Activated naive CD4-positive, alpha-beta T cell treated with anti-CD3 and anti-CD28 coated beads, Interleukin-2, amount 50 U/mL, for 72 hours (primary cell): ENCODE measurements at regions not wholly inside any gene's neighbourhood (a gene's known extent, or its start where the extent isn't known, plus 50 kb on each side); places are given as distances from the start of the nearest gene placed in this dataset.

Source experiments
- ATAC-seq, 2 donors: fragments of 150-1000 bp; cut with Tn5 transposase; 2 replicates each; pipeline ENCODE4 v1.10.0; 2021; ENCODE audit warnings: mild to moderate bottlenecking in 2 of 2, moderate library complexity in 2 of 2
- DNase-seq, 2 donors: peaks; one replicate each; pipeline ENCODE4 v3.0.0; 2021 to 2022; ENCODE audit warnings: low spot score in 2 of 2
- H3K27ac Mint-ChIP-seq, 2 donors: one replicate each; pipeline ENCODE4 v1.8.0; 2022; ENCODE audit warnings: mild to moderate bottlenecking in 2 of 2, mixed read lengths in 2 of 2
- H3K36me3 Mint-ChIP-seq, 2 donors: one replicate each; pipeline ENCODE4 v1.8.0; 2022; ENCODE audit warnings: mixed read lengths in 2 of 2
- H3K9me3 Mint-ChIP-seq, 2 donors: one replicate each; pipeline ENCODE4 v1.8.0; 2022; ENCODE audit warnings: mixed read lengths in 2 of 2

- no peak overlapping the region for H3K27ac Mint-ChIP-seq
- no peak for DNase-seq
- peaks cover 4 to 8% of the 10 kb centered on the region in 2 donors for H3K9me3 Mint-ChIP-seq
- H3K36me3 Mint-ChIP-seq: no peaks in the 10 kb centered on the region
- no peak for ATAC-seq
Measured at GRCh38 chr1:82329226-82329625, 528.5 kb downstream of the ADGRL2 start.

GRCh38 chr1:82323144-82323841, 522.6 kb downstream of the ADGRL2 start:
- DNase-seq (no peak), ATAC-seq (no peak)
- Mint-ChIP-seq H3K9me3 (no peaks in the 10 kb centered on the region), H3K36me3 (no peaks in the 10 kb centered on the region), H3K27ac (no peak overlapping the region)

GRCh38 chr1:82321794-82322193, 521.1 kb downstream of the ADGRL2 start:
- DNase-seq (no peak), ATAC-seq (no peak)
- Mint-ChIP-seq H3K9me3 (no peaks in the 10 kb centered on the region), H3K36me3 (no peaks in the 10 kb centered on the region), H3K27ac (no peak overlapping the region)

GRCh38 chr1:82319546-82319945, 518.8 kb downstream of the ADGRL2 start:
- peaks cover 0 to under 1% of the 10 kb centered on the region in 2 donors for H3K36me3 Mint-ChIP-seq
- no peak for ATAC-seq
- DNase-seq: no peak
- no peaks in the 10 kb centered on the region for H3K9me3 Mint-ChIP-seq
- H3K27ac Mint-ChIP-seq: no peak overlapping the region

- ATAC-seq (no peak), DNase-seq (no peak)
- Mint-ChIP-seq H3K27ac (no peak overlapping the region), H3K36me3 (peaks cover 0 to 4% of the 10 kb centered on the region in 2 donors), H3K9me3 (no peaks in the 10 kb centered on the region)
Measured at GRCh38 chr1:82318921-82319320, 518.2 kb downstream of the ADGRL2 start.

GRCh38 chr1:82318265-82318664, 517.5 kb downstream of the ADGRL2 start:
- H3K9me3 Mint-ChIP-seq: no peaks in the 10 kb centered on the region
- H3K36me3 Mint-ChIP-seq: peaks cover 0 to 4% of the 10 kb centered on the region in 2 donors
- no peak overlapping the region for H3K27ac Mint-ChIP-seq
- DNase-seq: no peak
- no peak for ATAC-seq

- Mint-ChIP-seq H3K27ac (no peak overlapping the region), H3K9me3 (no peaks in the 10 kb centered on the region), H3K36me3 (peaks cover 0 to 4% of the 10 kb centered on the region in 2 donors)
- DNase-seq (no peak), ATAC-seq (no peak)
Measured at GRCh38 chr1:82317671-82318070, 516.9 kb downstream of the ADGRL2 start.

- H3K9me3 Mint-ChIP-seq: peaks cover 0 to 9% of the 10 kb centered on the region in 2 donors
- ATAC-seq (no peak), DNase-seq (no peak)
- H3K27ac Mint-ChIP-seq: no peak overlapping the region
- no peaks in the 10 kb centered on the region for H3K36me3 Mint-ChIP-seq
Measured at GRCh38 chr1:82299656-82300055, 498.9 kb downstream of the ADGRL2 start.

GRCh38 chr1:82299056-82299455, 498.3 kb downstream of the ADGRL2 start:
- no peak for DNase-seq
- Mint-ChIP-seq H3K36me3 (no peaks in the 10 kb centered on the region), H3K9me3 (peaks cover 0 to 12% of the 10 kb centered on the region in 2 donors), H3K27ac (no peak overlapping the region)
- no peak for ATAC-seq

- Mint-ChIP-seq H3K9me3 (peaks cover 0 to 9% of the 10 kb centered on the region in 2 donors), H3K36me3 (no peaks in the 10 kb centered on the region), H3K27ac (no peak overlapping the region)
- ATAC-seq (no peak), DNase-seq (no peak)
Measured at GRCh38 chr1:82297139-82297896, 496.6 kb downstream of the ADGRL2 start.

- Mint-ChIP-seq H3K9me3 (peaks cover 0 to 3% of the 10 kb centered on the region in 2 donors), H3K36me3 (no peaks in the 10 kb centered on the region)
- no peak for ATAC-seq
Measured at GRCh38 chr1:82287556-82287955, 486.8 kb downstream of the ADGRL2 start.

GRCh38 chr1:82284213-82284612, 483.5 kb downstream of the ADGRL2 start:
- ATAC-seq (no peak), DNase-seq (no peak)
- peaks cover 0 to 3% of the 10 kb centered on the region in 2 donors for H3K9me3 Mint-ChIP-seq

More at GRCh38 chr1:82287556-82287955, 486.8 kb downstream of the ADGRL2 start:
- DNase-seq: no peak
- H3K27ac Mint-ChIP-seq: no peak overlapping the region

GRCh38 chr1:82279241-82279640, 478.5 kb downstream of the ADGRL2 start:
- DNase-seq (no peak), ATAC-seq (peak in 1 of 2 donors; percentile 26)
- Mint-ChIP-seq H3K27ac (no peak overlapping the region), H3K9me3 (peaks cover 0 to 3% of the 10 kb centered on the region in 2 donors), H3K36me3 (no peaks in the 10 kb centered on the region)

More at GRCh38 chr1:82284213-82284612, 483.5 kb downstream of the ADGRL2 start:
- no peak overlapping the region for H3K27ac Mint-ChIP-seq
- H3K36me3 Mint-ChIP-seq: no peaks in the 10 kb centered on the region

GRCh38 chr1:82273816-82274215, 473.1 kb downstream of the ADGRL2 start:
- DNase-seq: no peak
- no peaks in the 10 kb centered on the region for H3K36me3 Mint-ChIP-seq
- H3K9me3 Mint-ChIP-seq: no peaks in the 10 kb centered on the region
- no peak for ATAC-seq
- no peak overlapping the region for H3K27ac Mint-ChIP-seq

GRCh38 chr1:82269431-82269830, 468.7 kb downstream of the ADGRL2 start:
- ATAC-seq: no peak
- Mint-ChIP-seq H3K9me3 (peaks cover 0 to 3% of the 10 kb centered on the region in 2 donors), H3K27ac (no peak overlapping the region), H3K36me3 (no peaks in the 10 kb centered on the region)
- no peak for DNase-seq

- H3K27ac Mint-ChIP-seq: no peak overlapping the region
- peaks cover 0 to 3% of the 10 kb centered on the region in 2 donors for H3K9me3 Mint-ChIP-seq
- no peaks in the 10 kb centered on the region for H3K36me3 Mint-ChIP-seq
- DNase-seq (no peak), ATAC-seq (no peak)
Measured at GRCh38 chr1:82268826-82269225, 468.1 kb downstream of the ADGRL2 start.

GRCh38 chr1:82266351-82266750, 465.6 kb downstream of the ADGRL2 start:
- no peak for DNase-seq
- H3K27ac Mint-ChIP-seq: no peak overlapping the region
- peaks cover 0 to 3% of the 10 kb centered on the region in 2 donors for H3K9me3 Mint-ChIP-seq
- H3K36me3 Mint-ChIP-seq: no peaks in the 10 kb centered on the region
- ATAC-seq: no peak

- Mint-ChIP-seq H3K9me3 (peaks cover 0 to 3% of the 10 kb centered on the region in 2 donors), H3K36me3 (no peaks in the 10 kb centered on the region), H3K27ac (no peak overlapping the region)
- ATAC-seq (no peak), DNase-seq (no peak)
Measured at GRCh38 chr1:82265436-82265835, 464.7 kb downstream of the ADGRL2 start.
